Middle frontal gyrus (tissue), 1 donor: ENCODE measurements at regions not wholly inside any gene's neighbourhood (a gene's known extent, or its start where the extent isn't known, plus 50 kb on each side); places are given as distances from the start of the nearest gene placed in this dataset.
"Not testable (repeated sequence)": the region's sequence is repeated elsewhere in the genome, so short reads cannot be mapped to it uniquely, and the experiment has no call there.

Source experiments
- DNase-seq: peaks from one replicate; pipeline ENCODE4 v3.0.0-alpha.2; 2015; ENCODE audit warnings: low spot score; ENCODE audit errors: extremely low spot score

- no peak for DNase-seq
Measured at GRCh38 chr5:1637639-1638481, 114.1 kb upstream of the LPCAT1 start.

GRCh38 chr5:1636981-1637638 is 113.3 kb upstream of the LPCAT1 start:
- DNase-seq = no peak

DNA sequence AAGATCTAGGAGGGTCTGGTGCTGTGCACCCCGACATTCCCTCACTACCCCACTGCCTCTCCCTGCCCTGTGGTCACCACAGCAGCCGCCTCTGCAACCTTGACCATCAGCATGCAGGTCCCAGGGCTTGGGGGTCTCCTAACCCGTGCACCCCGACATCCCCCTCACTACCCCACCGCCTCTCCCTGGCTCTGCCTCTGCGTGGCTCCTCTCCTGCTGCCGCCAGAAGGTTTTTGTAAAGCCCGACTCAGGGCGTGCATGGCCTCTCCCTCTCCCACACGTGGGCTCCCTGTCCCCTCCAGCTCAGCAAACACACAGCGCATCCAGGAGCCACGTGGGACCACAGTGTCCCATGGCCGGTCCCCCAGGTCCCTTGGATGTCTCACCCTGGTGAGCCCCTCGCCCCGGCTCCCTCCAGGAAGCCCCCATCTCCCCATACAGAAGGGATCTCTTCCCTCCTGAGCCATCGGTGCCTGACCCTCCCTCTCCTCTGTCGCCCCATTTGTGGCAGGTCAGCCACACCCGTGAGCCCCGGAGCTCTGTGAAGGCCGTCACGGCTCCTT is 112.5 kb upstream of the LPCAT1 start:
- DNase-seq = not testable (repeated sequence)

- DNase-seq = not testable (repeated sequence)
Measured at GRCh38 chr5:1635477-1635876, 111.7 kb upstream of the LPCAT1 start.

DNA sequence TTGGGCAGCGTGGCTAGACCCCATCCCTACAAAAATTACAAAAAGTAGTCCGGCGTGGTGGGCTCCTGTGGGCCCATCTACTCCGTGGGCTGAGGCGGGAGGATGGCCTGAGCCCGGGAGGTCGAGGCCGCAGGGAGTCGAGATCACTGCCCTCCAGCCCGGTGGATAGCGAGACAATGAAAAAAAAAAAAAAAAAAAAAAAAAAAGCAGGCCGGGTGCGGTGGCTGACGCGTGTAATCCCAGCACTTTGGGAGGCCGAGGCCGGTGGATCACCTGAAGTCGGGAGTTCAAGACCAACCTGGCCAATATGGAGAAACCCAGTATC is 110.5 kb upstream of the LPCAT1 start:
- no peak for DNase-seq

DNA sequence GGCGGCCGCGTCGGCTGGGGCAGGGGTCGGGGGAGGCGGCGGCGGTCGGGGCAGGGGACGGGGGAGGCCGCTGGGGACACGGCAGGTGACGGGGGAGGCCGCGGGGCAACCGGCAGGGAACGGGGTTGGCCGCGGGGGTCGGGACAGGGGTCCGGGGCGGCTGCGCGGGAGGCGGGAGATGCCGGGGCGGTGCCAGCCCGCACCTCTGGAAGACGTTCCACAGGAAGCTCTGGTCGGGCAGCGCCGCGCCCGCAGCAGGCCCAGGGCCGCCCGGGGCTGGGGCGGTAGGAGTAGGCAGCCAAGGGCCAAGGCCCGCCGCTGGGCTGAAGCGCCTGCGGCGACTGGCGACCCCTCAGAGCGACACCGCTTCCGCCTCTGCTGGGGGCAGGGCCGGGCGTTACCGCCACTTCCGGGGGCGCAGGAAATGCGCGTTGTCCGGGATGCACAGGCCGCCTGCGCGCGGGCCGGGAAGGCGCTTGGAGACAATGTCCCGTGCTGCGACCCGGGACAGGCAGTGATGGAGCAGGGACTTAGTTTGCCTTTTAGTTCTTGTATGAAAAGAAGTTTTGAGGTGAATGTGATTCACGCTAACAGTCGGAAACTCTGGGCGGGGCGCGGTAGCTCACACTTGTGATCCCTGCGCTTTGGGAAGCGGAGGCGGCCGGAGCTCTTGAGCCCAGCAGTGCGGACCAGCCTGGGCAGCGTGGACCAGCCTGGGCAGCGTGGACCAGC is 110.0 kb upstream of the LPCAT1 start:
- DNase-seq = peak; percentile 62

- DNase-seq = not testable (repeated sequence)
Measured at GRCh38 chr5:1631004-1631403, 107.2 kb upstream of the LPCAT1 start.

DNA sequence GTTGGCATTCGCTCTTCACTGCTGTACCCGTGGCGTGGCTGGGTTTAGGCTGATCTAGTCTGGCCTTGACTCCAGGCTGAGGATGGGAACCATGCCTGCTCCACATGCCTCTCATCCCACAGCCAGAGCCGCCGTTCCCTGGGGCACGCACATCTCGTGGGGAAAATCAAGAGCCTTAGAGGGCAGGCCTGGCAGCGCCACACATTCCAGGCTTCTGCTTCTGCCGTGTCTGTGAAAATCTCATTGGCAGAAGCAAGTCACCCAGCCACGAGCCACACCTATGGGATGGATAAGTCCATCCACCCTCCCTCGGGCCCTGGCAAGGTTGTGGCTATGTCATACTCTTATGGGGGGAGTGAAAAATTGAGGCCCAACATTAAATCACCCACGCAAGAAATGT is 102.6 kb upstream of the LPCAT1 start:
- not testable (repeated sequence) for DNase-seq

GRCh38 chr5:1619531-1619930 is 95.8 kb upstream of the LPCAT1 start:
- DNase-seq = not testable (repeated sequence)

GRCh38 chr5:1618296-1618865 is 94.6 kb upstream of the LPCAT1 start:
- DNase-seq = not testable (repeated sequence)

- not testable (repeated sequence) for DNase-seq
Measured at GRCh38 chr5:1617236-1617755, 93.5 kb upstream of the LPCAT1 start.

DNA sequence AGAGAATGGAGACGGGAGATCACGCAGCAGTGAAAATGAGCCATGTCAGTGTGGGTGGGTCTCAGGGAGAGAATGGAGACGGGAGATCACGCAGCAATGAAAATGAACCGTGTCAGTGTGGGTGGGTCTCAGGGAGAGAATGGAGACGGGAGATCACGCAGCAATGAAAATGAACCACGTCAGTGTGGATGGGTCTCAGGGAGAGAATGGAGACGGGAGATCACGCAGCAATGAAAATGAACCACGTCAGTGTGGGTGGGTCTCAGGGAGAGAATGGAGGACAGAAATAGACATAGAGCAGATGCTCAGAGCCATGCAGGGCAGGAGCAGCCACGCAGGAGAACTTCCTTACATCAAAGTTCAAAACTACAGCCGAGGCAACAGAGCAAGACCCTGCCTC is 89.8 kb upstream of the LPCAT1 start:
- not testable (repeated sequence) for DNase-seq

GRCh38 chr5:1610526-1610925 is 86.8 kb upstream of the LPCAT1 start:
- DNase-seq = not testable (repeated sequence)

DNA sequence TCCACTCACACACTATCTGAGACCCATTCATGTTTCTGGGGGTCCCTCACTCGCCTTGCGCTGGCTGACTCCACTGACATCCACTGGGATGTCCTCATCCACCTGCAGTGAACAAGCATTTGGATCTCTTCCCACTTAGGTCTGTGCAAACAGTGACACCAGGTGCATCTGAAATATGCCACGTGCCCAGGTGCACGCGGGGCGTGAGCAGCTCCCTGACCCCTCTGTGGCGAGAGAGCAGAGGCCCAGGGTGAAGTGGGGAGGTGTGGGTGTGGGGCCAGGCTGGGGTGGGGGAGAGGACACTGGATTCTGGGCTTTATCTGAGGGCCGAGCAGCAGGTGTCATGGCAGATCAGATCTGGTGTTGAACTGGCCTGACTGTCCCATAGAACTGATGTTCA is 85.4 kb upstream of the LPCAT1 start:
- DNase-seq = not testable (repeated sequence)

DNA sequence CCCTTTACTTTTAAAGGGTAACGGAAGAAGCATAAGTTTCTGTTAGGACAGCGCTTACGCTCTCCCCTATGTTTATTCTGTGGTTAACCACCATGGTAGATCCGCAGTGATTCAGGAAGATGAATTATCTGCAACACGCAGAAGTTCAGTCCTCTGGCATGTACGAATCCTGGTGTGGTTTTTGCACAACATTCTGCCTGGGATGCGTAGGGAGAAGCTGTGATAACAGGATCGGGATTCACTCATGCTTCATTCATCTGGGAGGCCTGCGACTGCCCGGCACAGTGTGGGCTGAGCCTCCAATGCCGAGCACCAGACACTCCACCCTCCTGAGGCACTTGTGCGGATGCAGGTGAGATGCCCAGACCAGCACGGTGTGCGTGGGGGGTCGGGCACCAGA is 84.6 kb upstream of the LPCAT1 start:
- DNase-seq = not testable (repeated sequence)

DNA sequence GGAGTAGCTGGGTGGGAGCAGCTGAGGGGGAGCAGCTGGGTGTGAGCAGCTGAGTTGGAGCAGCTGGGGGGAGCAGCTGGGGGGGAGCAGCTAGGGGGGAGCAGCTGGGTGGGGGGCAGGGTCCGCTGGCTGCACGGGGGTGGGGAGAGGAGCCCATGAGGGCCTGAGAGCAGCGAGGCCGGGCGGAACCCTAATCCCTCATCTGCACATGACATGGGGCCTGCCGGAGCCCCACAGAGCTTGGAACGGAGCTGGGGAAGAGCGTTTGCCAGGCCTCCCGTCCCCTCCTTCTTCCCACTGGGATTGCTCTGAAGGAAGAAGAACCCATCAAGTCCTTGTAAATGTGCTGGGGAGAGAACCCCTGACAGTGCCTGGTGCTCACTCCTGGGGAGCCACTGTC is 83.2 kb upstream of the LPCAT1 start:
- not testable (repeated sequence) for DNase-seq

DNA sequence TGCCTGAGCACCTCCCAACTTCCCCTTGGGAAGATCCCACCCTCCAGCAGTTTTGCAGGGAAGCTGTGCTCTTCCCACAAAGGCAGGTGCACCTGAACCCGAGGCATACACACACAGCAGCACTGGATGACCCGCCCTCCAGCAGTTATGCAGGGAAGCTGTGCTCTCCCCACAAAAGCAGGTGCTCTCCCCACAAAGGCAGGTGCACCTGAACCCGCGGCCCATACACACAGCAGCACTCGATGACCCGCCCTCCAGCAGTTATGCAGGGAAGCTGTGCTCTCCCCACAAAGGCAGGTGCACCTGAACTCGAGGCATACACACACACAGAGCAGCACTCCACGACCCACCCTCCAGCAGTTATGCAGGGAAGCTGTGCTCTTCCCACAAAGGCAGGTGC is 80.2 kb upstream of the LPCAT1 start:
- not testable (repeated sequence) for DNase-seq

DNA sequence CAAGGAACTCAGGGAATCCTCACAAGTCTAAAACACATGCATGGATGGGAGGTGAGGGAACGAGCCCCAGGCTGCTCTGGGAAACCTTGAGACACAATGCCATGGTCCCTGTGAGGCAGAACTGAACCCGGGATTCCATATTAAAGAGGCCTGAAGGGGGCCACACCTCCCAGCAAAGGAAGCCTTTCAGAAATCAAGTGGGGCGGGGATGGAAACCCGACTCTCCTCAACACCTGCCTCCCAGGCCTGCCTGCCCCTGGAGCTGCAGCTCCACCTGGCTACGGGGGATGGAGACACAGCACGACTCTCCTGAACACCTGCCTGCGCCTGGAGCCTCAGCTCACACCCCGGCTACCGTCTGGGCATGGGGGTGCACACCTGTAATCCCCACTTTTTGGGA is 77.8 kb upstream of the LPCAT1 start:
- DNase-seq = not testable (repeated sequence)

DNA sequence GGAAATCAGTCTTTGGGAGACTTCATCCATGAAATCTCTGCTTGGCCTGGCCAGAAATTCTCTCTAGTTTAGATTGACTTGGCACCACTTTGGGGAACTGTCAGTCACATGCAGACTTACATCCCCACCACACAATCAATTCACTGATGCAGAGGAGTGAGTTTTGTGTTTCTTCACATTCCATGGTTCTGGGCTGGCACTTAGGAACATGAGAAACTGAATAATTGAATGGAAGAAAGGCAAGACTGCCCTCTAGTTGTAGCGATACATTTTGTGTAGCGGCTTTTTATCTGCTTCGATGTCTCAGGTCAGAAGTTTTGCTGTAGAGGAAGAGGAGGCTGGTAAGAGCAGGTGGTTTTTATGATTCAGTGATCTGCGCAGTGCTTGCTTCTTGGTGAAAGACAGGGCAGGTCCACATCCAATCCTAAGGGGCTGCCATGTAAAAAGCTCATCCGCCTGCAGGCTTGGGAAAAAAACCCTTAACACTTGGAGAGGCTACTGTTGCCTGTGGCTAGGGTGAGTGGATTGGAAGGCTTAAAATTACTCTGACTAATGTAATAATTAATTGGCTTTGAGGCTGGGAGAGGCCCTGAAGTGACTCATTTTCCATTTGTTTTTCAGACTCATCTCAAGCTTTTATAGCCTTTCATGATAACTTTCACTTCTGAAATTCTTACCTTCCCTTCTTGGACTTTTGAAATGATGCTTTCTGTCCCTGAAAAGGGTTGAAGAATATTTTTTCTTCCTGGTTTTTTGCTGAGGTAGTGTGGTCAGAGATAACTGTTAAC is 75.4 kb upstream of the LPCAT1 start:
- not testable (repeated sequence) for DNase-seq

GRCh38 chr5:1597093-1597473 is 73.3 kb upstream of the LPCAT1 start:
- DNase-seq = not testable (repeated sequence)
